AG09319 (cell line): ENCODE measurements at regions not wholly inside any gene's neighbourhood (a gene's known extent, or its start where the extent isn't known, plus 50 kb on each side); places are given as distances from the start of the nearest gene placed in this dataset.
A peak's percentile ranks its signal among the peaks of the same experiment; 100 is the strongest.

Experiments used
- DNase-seq: peaks from one replicate; pipeline ENCODE4 v3.0.0-alpha.2; 2010; ENCODE audit warnings: low read depth; ENCODE audit errors: extremely low read depth
- CTCF ChIP-seq: IDR thresholded peaks from 2 replicates; pipeline ENCODE4 v1.5.1; 2011; ENCODE audit warnings: low read depth, mild to moderate bottlenecking, inconsistent platforms, low read length, moderate library complexity

- no peak for TF ChIP-seq CTCF
- DNase-seq = peak; percentile 75
These were observed 321.5 kb upstream of the NT5C1B start for GRCh38 chr2:18910843-18911242.

GRCh38 chr2:18907937-18908336 lies 318.6 kb upstream of the NT5C1B start:
- TF ChIP-seq CTCF = no peak
- no peak for DNase-seq

- no peak for TF ChIP-seq CTCF
- no peak for DNase-seq
These were observed 318.1 kb upstream of the NT5C1B start for GRCh38 chr2:18907508-18907907.

GRCh38 chr2:18903750-18904149 lies 314.4 kb upstream of the NT5C1B start:
- no peak for DNase-seq
- no peak for TF ChIP-seq CTCF

- no peak for DNase-seq
- TF ChIP-seq CTCF = no peak
These were observed 311.9 kb upstream of the NT5C1B start for GRCh38 chr2:18901242-18901641.

GRCh38 chr2:18900691-18901141 lies 311.3 kb upstream of the NT5C1B start:
- TF ChIP-seq CTCF = no peak
- peak; percentile 35 for DNase-seq

GRCh38 chr2:18899725-18900124 lies 310.4 kb upstream of the NT5C1B start:
- DNase-seq = peak; percentile 41
- TF ChIP-seq CTCF = no peak

- TF ChIP-seq CTCF = no peak
- no peak for DNase-seq
These were observed 308.9 kb upstream of the NT5C1B start for GRCh38 chr2:18898271-18898670.
